ENCODE measurements at regions not wholly inside any gene's neighbourhood (a gene's known extent, or its start where the extent isn't known, plus 50 kb on each side); places are given as distances from the start of the nearest gene placed in this dataset.

DNA sequence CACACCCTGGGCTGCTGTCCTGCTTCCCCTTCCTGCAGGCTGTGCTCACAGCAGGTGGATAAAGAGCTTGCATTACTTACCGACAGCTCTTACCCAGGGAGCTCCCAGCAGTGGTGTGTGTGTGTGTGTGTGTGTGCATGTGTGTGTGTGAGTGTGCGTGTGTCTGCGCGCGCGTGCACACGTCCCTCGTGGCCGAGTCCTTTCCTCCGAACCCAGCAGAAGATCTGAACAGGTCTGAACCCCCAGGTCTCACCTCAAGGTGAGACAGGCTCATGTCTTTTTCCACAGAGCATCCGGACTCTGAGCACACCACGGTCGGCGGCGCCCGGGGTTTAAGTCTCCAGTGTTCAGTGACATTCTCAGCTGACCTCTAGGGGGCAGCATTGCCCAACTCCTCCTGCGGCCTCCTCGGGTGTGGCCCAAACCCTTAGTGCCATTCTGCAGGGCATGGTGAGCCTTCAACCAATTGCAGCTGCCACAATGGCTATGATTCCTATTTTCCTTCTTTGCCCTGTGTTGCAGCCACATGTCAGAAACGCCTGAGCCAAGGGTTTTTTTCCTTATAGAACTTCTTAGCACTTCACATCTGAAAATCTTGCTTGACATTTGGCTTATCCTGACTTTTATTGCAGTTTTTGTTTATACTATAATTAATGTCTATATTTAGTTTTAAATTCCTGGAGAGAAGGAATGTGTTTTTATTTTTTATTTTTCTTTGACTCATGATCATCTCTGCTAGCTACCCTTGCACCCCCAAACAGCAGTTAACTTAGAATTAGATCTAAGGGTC is 64.1 kb upstream of the KLHL25 start:
- intact Hi-C loops (cut with DNase I; ENCODE audit: low total_unique reads) (no loop called here), in situ Hi-C loops (cut with MboI; ENCODE audit: low pct_ligation_motif_present in 1 of 4, low pct_unique_long_range_greater_than_20kb in 1 of 4, low sequenced_read_pairs in 3 of 4) (loop anchor here in 2 of 4 donors (25.0 kb wide), 3 partner anchors 754 to 904 kb away; no protein-coding TSS in a partner anchor)
- H3K4me3 ChIP-seq: no peak overlapping the region
- peak; percentile 80 for DNase-seq
- H3K36me3 ChIP-seq: no peaks in the 10 kb centered on the region
- H3K9me3 ChIP-seq: no peaks in the 10 kb centered on the region
- H3K4me1 ChIP-seq: peaks cover 0 to 14% (median 5%) of the 10 kb centered on the region in 4 donors
- H3K27ac ChIP-seq: no peak overlapping the region
- TF ChIP-seq, protein P1, sequence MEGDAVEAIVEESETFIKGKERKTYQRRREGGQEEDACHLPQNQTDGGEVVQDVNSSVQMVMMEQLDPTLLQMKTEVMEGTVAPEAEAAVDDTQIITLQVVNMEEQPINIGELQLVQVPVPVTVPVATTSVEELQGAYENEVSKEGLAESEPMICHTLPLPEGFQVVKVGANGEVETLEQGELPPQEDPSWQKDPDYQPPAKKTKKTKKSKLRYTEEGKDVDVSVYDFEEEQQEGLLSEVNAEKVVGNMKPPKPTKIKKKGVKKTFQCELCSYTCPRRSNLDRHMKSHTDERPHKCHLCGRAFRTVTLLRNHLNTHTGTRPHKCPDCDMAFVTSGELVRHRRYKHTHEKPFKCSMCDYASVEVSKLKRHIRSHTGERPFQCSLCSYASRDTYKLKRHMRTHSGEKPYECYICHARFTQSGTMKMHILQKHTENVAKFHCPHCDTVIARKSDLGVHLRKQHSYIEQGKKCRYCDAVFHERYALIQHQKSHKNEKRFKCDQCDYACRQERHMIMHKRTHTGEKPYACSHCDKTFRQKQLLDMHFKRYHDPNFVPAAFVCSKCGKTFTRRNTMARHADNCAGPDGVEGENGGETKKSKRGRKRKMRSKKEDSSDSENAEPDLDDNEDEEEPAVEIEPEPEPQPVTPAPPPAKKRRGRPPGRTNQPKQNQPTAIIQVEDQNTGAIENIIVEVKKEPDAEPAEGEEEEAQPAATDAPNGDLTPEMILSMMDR (IDR thresholded peaks at IDR 0.05): peak; percentile 69 to 82 (median 77)
- no peak for TF ChIP-seq POLR2A (IDR thresholded peaks at IDR 0.05)
- peaks cover 22% of the 10 kb centered on the region for H3K27me3 ChIP-seq
- 5 to 20% methylated on average over 1 to 19 of the region's 19 CpGs for WGBS, 2 donors (ENCODE audit: low coverage in 1 of 2)

DNA sequence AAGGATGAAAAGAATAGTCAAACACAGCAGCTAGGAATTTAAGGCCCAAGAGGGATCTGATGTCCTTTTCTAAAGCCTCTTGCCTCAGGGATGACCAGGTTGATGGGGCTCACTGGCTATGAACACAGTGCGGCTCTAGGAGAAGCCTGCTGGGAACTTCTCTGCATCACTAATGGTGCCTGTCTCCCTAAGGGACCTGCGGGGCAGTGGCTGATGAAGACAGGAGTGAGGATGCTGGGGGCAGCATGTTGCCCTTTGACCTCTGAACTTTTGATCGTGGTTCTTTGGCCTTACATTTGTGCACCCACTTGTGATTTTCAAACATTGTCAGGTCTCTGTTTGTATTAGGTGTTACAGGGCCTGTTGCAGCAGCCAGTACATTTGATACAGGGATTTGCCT is 64.9 kb upstream of the KLHL25 start:
- H3K4me1 ChIP-seq: peaks cover 0 to 10% (median 3%) of the 10 kb centered on the region in 4 donors
- intact Hi-C loops (cut with DNase I; ENCODE audit: low total_unique reads) (no loop called here), in situ Hi-C loops (cut with MboI; ENCODE audit: low pct_ligation_motif_present in 1 of 4, low pct_unique_long_range_greater_than_20kb in 1 of 4, low sequenced_read_pairs in 3 of 4) (loop anchor here in 3 of 4 donors (10.0 to 25.0 kb wide), 4 partner anchors 753 to 903 kb away; no protein-coding TSS in a partner anchor)
- no peak overlapping the region for H3K4me3 ChIP-seq
- TF ChIP-seq POLR2A (IDR thresholded peaks at IDR 0.05) (no peak), EP300 (IDR thresholded peaks at IDR 0.05; ENCODE audit: low read depth) (no peak), POLR2AphosphoS5 (IDR thresholded peaks at IDR 0.05) (no peak)
- TF ChIP-seq, protein P1 (IDR thresholded peaks at IDR 0.05): no peak
- 44% methylated on average over 3 of the region's 3 CpGs; no CpG with 5 or more reads in 1 of the 2 donors for WGBS, 2 donors (ENCODE audit: low coverage in 1 of 2)
- H3K9me3 ChIP-seq: no peaks in the 10 kb centered on the region
- H3K27ac ChIP-seq: no peak overlapping the region
- H3K27me3 ChIP-seq: peaks cover 22% of the 10 kb centered on the region
- H3K36me3 ChIP-seq: no peaks in the 10 kb centered on the region
- no peak for DNase-seq

DNA sequence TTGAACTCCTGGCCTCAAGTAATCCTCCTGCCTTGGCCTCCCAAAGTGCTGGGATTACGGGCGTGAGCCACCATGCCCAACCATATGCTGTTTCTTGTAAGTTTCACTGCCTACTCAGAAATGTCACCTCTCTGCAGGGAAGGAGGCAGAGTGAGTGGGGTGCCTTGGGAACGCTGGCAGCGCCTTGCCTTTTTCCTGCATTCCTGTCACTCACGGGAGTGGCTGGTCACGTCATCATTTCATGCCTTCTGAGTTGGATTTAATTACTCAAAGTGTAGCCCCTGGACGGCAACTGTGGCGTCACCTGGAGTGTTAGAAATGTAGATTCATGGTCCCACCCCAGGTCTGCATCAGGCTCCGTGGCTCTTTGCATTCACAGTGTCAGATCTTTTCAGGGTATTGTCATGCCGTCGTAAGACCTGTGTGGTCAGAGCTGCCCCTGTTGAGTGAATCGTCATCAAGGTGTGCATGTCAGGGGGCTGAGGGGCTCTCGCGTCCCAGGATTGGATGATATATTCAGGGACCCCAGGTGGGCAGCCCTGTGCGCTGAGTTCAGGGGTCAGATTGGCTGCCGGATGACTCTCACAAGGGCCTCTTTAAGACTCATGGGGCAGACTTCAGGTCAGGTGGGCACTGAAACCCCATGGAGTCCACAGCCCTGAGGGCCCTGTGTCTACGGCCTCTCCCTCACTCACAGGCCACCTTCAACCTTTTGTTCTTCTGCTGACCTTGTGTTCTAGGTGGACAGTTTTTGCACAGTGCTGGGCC is 65.9 kb upstream of the KLHL25 start:
- no peak overlapping the region for H3K27ac ChIP-seq

More for the DNA sequence above, 65.9 kb upstream of the KLHL25 start:
- Histone ChIP-seq H3K4me3 (no peak overlapping the region), H3K27me3 (peaks cover 22% of the 10 kb centered on the region), H3K9me3 (no peaks in the 10 kb centered on the region), H3K4me1 (peaks cover 0 to 10% (median 3%) of the 10 kb centered on the region in 4 donors), H3K36me3 (no peaks in the 10 kb centered on the region)
- no peak for DNase-seq
- intact Hi-C loops (cut with DNase I; ENCODE audit: low total_unique reads): no loop called here
- 82 to 88% methylated on average over 8 to 17 of the region's 17 CpGs for WGBS, 2 donors (ENCODE audit: low coverage in 1 of 2)
- in situ Hi-C loops (cut with MboI; ENCODE audit: low pct_ligation_motif_present in 1 of 4, low pct_unique_long_range_greater_than_20kb in 1 of 4, low sequenced_read_pairs in 3 of 4): loop anchor here in 3 of 4 donors (10.0 to 25.0 kb wide), 4 partner anchors 752 to 902 kb away; no protein-coding TSS in a partner anchor
- TF ChIP-seq POLR2A (IDR thresholded peaks at IDR 0.05) (no peak), EP300 (IDR thresholded peaks at IDR 0.05; ENCODE audit: low read depth) (no peak), POLR2AphosphoS5 (IDR thresholded peaks at IDR 0.05) (no peak)
- TF ChIP-seq, protein P1 (IDR thresholded peaks at IDR 0.05): no peak
